OCI-LY7 (cell line): ENCODE measurements at regions not wholly inside any gene's neighbourhood (a gene's known extent, or its start where the extent isn't known, plus 50 kb on each side); places are given as distances from the start of the nearest gene placed in this dataset.

Experiments used
- BruUV-seq: library from RNA; stranded (reverse); fragments of 400-500 nt; replicated peaks from 2 replicates; lab custom pipeline; 2021; lab: Mats Ljungman, UMichigan
- CTCF ChIA-PET: fragments of 300-600 bp; sonication (Branson Sonifier 250); formaldehyde crosslinking; loops from one replicate; lab custom pipeline; 2022; ENCODE audit warnings: antibody characterized with exemption; ENCODE audit not compliant: unreplicated experiment; lab: Charles Lee
- POLR2A ChIA-PET: fragments of 300-600 bp; sonication (Branson Sonifier 250); formaldehyde crosslinking; loops from one replicate; lab custom pipeline; 2022; ENCODE audit warnings: antibody characterized with exemption; lab: Charles Lee
- DNase-seq: peaks from one replicate; pipeline ENCODE4 v3.0.0-alpha.2; 2015; ENCODE audit warnings: low spot score
- H2AFZ ChIP-seq: fragments of 200-600 bp; sonication (generic), shearing (Covaris generic); 2 replicates; pipeline ENCODE4 v1.6.1; 2014; ENCODE audit warnings: mild to moderate bottlenecking, antibody characterized with exemption, low read length, moderate library complexity
- H3K27ac ChIP-seq: fragments of 200-600 bp; sonication (generic); 2 replicates; pipeline ENCODE4 v1.5.1; 2014; ENCODE audit warnings: mixed run types, low read depth, mild to moderate bottlenecking, moderate library complexity, low read length, inconsistent platforms; ENCODE audit not compliant: poor library complexity, severe bottlenecking
- H3K36me3 ChIP-seq: fragments of 200-600 bp; sonication (generic); 2 replicates; pipeline ENCODE4 v1.6.1; 2014; ENCODE audit warnings: mild to moderate bottlenecking, antibody characterized with exemption, low read length, moderate library complexity, mixed read lengths; ENCODE audit not compliant: insufficient read depth
- H3K4me1 ChIP-seq: fragments of 200-600 bp; sonication (generic); 2 replicates; pipeline ENCODE4 v1.5.1; 2014; ENCODE audit warnings: mild to moderate bottlenecking, low read length; ENCODE audit not compliant: insufficient read depth, poor library complexity, severe bottlenecking
- H3K4me2 ChIP-seq: fragments of 200-600 bp; sonication (generic); 2 replicates; pipeline ENCODE4 v1.6.1; 2014; ENCODE audit warnings: mild to moderate bottlenecking, low read length
- H3K4me3 ChIP-seq: fragments of 200-600 bp; sonication (generic); 2 replicates; pipeline ENCODE4 v1.5.1; 2014; ENCODE audit warnings: mild to moderate bottlenecking, low read depth, low read length; ENCODE audit not compliant: poor library complexity, severe bottlenecking
- H3K79me2 ChIP-seq: fragments of 200-600 bp; sonication (generic); 2 replicates; pipeline ENCODE4 v1.6.1; 2016; ENCODE audit warnings: low read depth, mild to moderate bottlenecking, low read length, moderate library complexity, mixed read lengths; ENCODE audit not compliant: insufficient read depth
- H3K9me2 ChIP-seq: fragments of 200-600 bp; sonication (generic); 2 replicates; pipeline ENCODE4 v1.6.1; 2016; ENCODE audit warnings: mild to moderate bottlenecking, low read length, mixed read lengths; ENCODE audit not compliant: insufficient read depth
- H3K9me3 ChIP-seq: fragments of 200-600 bp; sonication (generic); 2 replicates; pipeline ENCODE4 v1.6.1; 2014; ENCODE audit warnings: mild to moderate bottlenecking, mixed run types, low read length, mixed read lengths
- H4K20me1 ChIP-seq: fragments of 200-600 bp; sonication (generic); 2 replicates; pipeline ENCODE4 v1.6.1; 2014; ENCODE audit warnings: mild to moderate bottlenecking, antibody characterized with exemption, low read length, moderate library complexity, mixed read lengths; ENCODE audit not compliant: insufficient read depth
- CTCF ChIP-seq: fragments of 200-600 bp; sonication (generic); conservative IDR thresholded peaks from 2 replicates; pipeline ENCODE4 v1.5.1; 2014; ENCODE audit warnings: mild to moderate bottlenecking, antibody characterized with exemption, low read length, moderate library complexity, mixed read lengths
- EZH2phosphoT487 ChIP-seq: fragments of 200-600 bp; sonication (generic); IDR thresholded peaks from 2 replicates; pipeline ENCODE4 v1.6.1; 2018; ENCODE audit warnings: low read depth, borderline replicate concordance, mild to moderate bottlenecking, mixed run types, antibody characterized with exemption, low read length, moderate library complexity, mixed read lengths
- intact Hi-C: fragments of 100-400 bp; cut with micrococcal nuclease; formaldehyde crosslinking; loops from one replicate; pipeline ENCODE4 v1.10.0; 2022; ENCODE audit not compliant: unreplicated experiment

DNA sequence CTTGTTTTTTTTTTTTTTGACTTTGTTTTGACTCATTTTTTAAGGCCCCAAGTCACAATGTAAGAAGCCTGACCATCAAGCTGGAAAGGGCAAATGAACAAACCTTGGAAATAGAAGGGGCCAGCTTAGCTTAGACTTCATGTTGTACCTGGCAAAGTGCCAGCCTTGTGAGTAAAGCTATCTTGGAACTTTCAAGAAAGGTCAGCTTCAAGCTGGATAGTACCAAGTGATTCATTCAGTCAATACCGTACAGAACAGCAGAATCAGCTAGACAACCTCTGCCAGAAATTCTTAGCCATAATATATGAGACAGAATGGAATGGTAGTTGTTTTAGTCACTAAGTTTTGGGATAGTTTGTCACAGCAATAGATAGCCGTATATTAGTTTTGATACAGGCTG, 1492.2 kb upstream of the TENM3 start:
- H3K4me1 ChIP-seq, result no peaks in the 10 kb centered on the region
- CTCF ChIA-PET, result no interaction called here

GRCh38 chr4:180757927-180758326, 1485.3 kb upstream of the TENM3 start:
- Histone ChIP-seq H3K27ac (no peak overlapping the region), H3K9me2 (no peaks in the 10 kb centered on the region), H3K4me3 (no peak overlapping the region), H3K4me2 (no peak overlapping the region), H2AFZ (peak overlapping the region; percentile 15; the same call in 1 of the 2 replicates), H3K4me1 (no peaks in the 10 kb centered on the region), H4K20me1 (no peaks in the 10 kb centered on the region), H3K36me3 (no peaks in the 10 kb centered on the region), H3K79me2 (no peaks in the 10 kb centered on the region), H3K9me3 (peaks cover 7% of the 10 kb centered on the region)
- no TSS peak for BruUV-seq
- ChIA-PET CTCF (no interaction called here), POLR2A (interaction anchor here (1.2 kb wide), 1 partner anchor 23 kb away, joined by 4 read pairs; no protein-coding TSS in a partner anchor)
- no peak for TF ChIP-seq CTCF
- no peak for TF ChIP-seq EZH2phosphoT487
- DNase-seq, result no peak
- intact Hi-C loops, result no loop called here

More for the DNA sequence above, 1492.2 kb upstream of the TENM3 start:
- Histone ChIP-seq H2AFZ (no peak overlapping the region), H3K36me3 (peaks cover 3% of the 10 kb centered on the region; the same call in 1 of the 2 replicates), H3K4me2 (no peak overlapping the region), H4K20me1 (no peaks in the 10 kb centered on the region), H3K79me2 (no peaks in the 10 kb centered on the region), H3K9me2 (no peaks in the 10 kb centered on the region), H3K27ac (no peak overlapping the region), H3K4me3 (no peak overlapping the region), H3K9me3 (peaks cover 23% of the 10 kb centered on the region)
- intact Hi-C loops, result no loop called here
- no peak for DNase-seq
- POLR2A ChIA-PET, result interaction anchor here (1.1 kb wide), 1 partner anchor 45 kb away, joined by 6 read pairs; no protein-coding TSS in a partner anchor
- TF ChIP-seq EZH2phosphoT487 (no peak), CTCF (no peak)
- BruUV-seq, result no TSS peak

GRCh38 chr4:180766045-180766444, 1477.2 kb upstream of the TENM3 start:
- no peak for DNase-seq
- Histone ChIP-seq H2AFZ (peak overlapping the region; percentile 71; the same call in 1 of the 2 replicates), H3K4me2 (no peak overlapping the region), H4K20me1 (no peaks in the 10 kb centered on the region), H3K27ac (no peak overlapping the region), H3K79me2 (no peaks in the 10 kb centered on the region), H3K9me3 (no peaks in the 10 kb centered on the region), H3K4me3 (no peak overlapping the region), H3K4me1 (peaks cover 4% of the 10 kb centered on the region), H3K9me2 (no peaks in the 10 kb centered on the region), H3K36me3 (no peaks in the 10 kb centered on the region)
- ChIA-PET CTCF (no interaction called here), POLR2A (interaction anchor here (3.1 kb wide), 1 partner anchor 13 kb away, joined by 12 read pairs; no protein-coding TSS in a partner anchor)
- BruUV-seq, result no TSS peak
- TF ChIP-seq EZH2phosphoT487 (no peak), CTCF (no peak)
- intact Hi-C loops, result no loop called here
